Vagina (tissue), 2 donors: ENCODE measurements at regions not wholly inside any gene's neighbourhood (a gene's known extent, or its start where the extent isn't known, plus 50 kb on each side); places are given as distances from the start of the nearest gene placed in this dataset.

Experiments
- POLR2A ChIP-seq, 2 donors: fragments of 450-650 bp; IDR thresholded peaks; one replicate each; pipeline ENCODE4 v1.6.1; 2017; ENCODE audit warnings: antibody characterized with exemption in 2 of 2, mild to moderate bottlenecking in 2 of 2, moderate library complexity in 2 of 2
- TF ChIP-seq, protein P1 (sequence below), 3 experiments: fragments of 450-650 bp in 2 of 3; fragments of 200-600 bp in 1 of 3; sonication (generic) in 1 of 3; IDR thresholded peaks; one replicate each; pipeline ENCODE4 v1.5.1; 2017 to 2019; ENCODE audit warnings: antibody characterized with exemption in 3 of 3, mild to moderate bottlenecking in 2 of 3, moderate library complexity in 2 of 3

GRCh38 chr5:2658447-2658846, 93.0 kb downstream of the IRX2 start:
- no peak for TF ChIP-seq POLR2A (IDR thresholded peaks at IDR 0.05)
- TF ChIP-seq, protein P1, sequence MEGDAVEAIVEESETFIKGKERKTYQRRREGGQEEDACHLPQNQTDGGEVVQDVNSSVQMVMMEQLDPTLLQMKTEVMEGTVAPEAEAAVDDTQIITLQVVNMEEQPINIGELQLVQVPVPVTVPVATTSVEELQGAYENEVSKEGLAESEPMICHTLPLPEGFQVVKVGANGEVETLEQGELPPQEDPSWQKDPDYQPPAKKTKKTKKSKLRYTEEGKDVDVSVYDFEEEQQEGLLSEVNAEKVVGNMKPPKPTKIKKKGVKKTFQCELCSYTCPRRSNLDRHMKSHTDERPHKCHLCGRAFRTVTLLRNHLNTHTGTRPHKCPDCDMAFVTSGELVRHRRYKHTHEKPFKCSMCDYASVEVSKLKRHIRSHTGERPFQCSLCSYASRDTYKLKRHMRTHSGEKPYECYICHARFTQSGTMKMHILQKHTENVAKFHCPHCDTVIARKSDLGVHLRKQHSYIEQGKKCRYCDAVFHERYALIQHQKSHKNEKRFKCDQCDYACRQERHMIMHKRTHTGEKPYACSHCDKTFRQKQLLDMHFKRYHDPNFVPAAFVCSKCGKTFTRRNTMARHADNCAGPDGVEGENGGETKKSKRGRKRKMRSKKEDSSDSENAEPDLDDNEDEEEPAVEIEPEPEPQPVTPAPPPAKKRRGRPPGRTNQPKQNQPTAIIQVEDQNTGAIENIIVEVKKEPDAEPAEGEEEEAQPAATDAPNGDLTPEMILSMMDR (IDR thresholded peaks at IDR 0.05): no peak
